ENCODE measurements at regions not wholly inside any gene's neighbourhood (a gene's known extent, or its start where the extent isn't known, plus 50 kb on each side); places are given as distances from the start of the nearest gene placed in this dataset.

- intact Hi-C loops (cut with micrococcal nuclease): no loop called here
- POLR2A ChIA-PET: no interaction called here
- Mint-ChIP-seq H3K27ac (ENCODE audit: low read depth, unreplicated experiment) (no peak overlapping the region), H3K36me3 (ENCODE audit: insufficient read depth, unreplicated experiment) (no peaks in the 10 kb centered on the region), H3K9me3 (ENCODE audit: unreplicated experiment) (no peaks in the 10 kb centered on the region), H3K4me3 (ENCODE audit: unreplicated experiment) (no peak overlapping the region), H3K27me3 (ENCODE audit: insufficient read depth, unreplicated experiment) (no peaks in the 10 kb centered on the region), H3K4me1 (ENCODE audit: insufficient read depth, unreplicated experiment) (no peaks in the 10 kb centered on the region)
- no peak for DNase-seq (ENCODE audit: unreplicated experiment)
- no peak for TF ChIP-seq CTCF (IDR thresholded peaks at IDR 0.05; ENCODE audit: unreplicated experiment)
- CTCF ChIA-PET: interaction anchor here (0.6 to 1.8 kb wide), 8 partner anchors 8 to 526 kb away, joined by 3 to 4 read pairs (median 3); no protein-coding TSS in a partner anchor
- BruUV-seq (replicated peaks): no TSS peak
Observed at GRCh38 chr16:22675745-22676540, 138.0 kb upstream of the HS3ST2 start.

- ChIA-PET POLR2A (no interaction called here), CTCF (interaction anchor here (0.6 to 0.9 kb wide), 8 partner anchors 8 to 845 kb away, joined by 3 to 5 read pairs (median 3); no protein-coding TSS in a partner anchor)
- DNase-seq (ENCODE audit: unreplicated experiment): no peak
- H3K4me3 Mint-ChIP-seq (ENCODE audit: unreplicated experiment): no peak overlapping the region
- no peaks in the 10 kb centered on the region for H3K27me3 Mint-ChIP-seq (ENCODE audit: insufficient read depth, unreplicated experiment)
- intact Hi-C loops (cut with micrococcal nuclease): no loop called here
- no peaks in the 10 kb centered on the region for H3K4me1 Mint-ChIP-seq (ENCODE audit: insufficient read depth, unreplicated experiment)
- no peaks in the 10 kb centered on the region for H3K9me3 Mint-ChIP-seq (ENCODE audit: unreplicated experiment)
- no peak overlapping the region for H3K27ac Mint-ChIP-seq (ENCODE audit: low read depth, unreplicated experiment)
- BruUV-seq (replicated peaks): no TSS peak
- no peaks in the 10 kb centered on the region for H3K36me3 Mint-ChIP-seq (ENCODE audit: insufficient read depth, unreplicated experiment)
- TF ChIP-seq CTCF (IDR thresholded peaks at IDR 0.05; ENCODE audit: unreplicated experiment): no peak
Observed at GRCh38 chr16:22677024-22677830, 136.7 kb upstream of the HS3ST2 start.

GRCh38 chr16:22678311-22678710 is 135.7 kb upstream of the HS3ST2 start:
- no peaks in the 10 kb centered on the region for H3K36me3 Mint-ChIP-seq (ENCODE audit: insufficient read depth, unreplicated experiment)
- ChIA-PET POLR2A (no interaction called here), CTCF (interaction anchor here (0.5 to 0.9 kb wide), 6 partner anchors 9 to 1521 kb away, joined by 3 to 5 read pairs (median 4); no protein-coding TSS in a partner anchor)
- TF ChIP-seq CTCF (IDR thresholded peaks at IDR 0.05; ENCODE audit: unreplicated experiment): no peak
- H3K9me3 Mint-ChIP-seq (ENCODE audit: unreplicated experiment): no peaks in the 10 kb centered on the region
- intact Hi-C loops (cut with micrococcal nuclease): no loop called here
- no peaks in the 10 kb centered on the region for H3K27me3 Mint-ChIP-seq (ENCODE audit: insufficient read depth, unreplicated experiment)
- no peaks in the 10 kb centered on the region for H3K4me1 Mint-ChIP-seq (ENCODE audit: insufficient read depth, unreplicated experiment)
- no peak overlapping the region for H3K27ac Mint-ChIP-seq (ENCODE audit: low read depth, unreplicated experiment)
- no peak overlapping the region for H3K4me3 Mint-ChIP-seq (ENCODE audit: unreplicated experiment)
- no peak for DNase-seq (ENCODE audit: unreplicated experiment)
- no TSS peak for BruUV-seq (replicated peaks)

- intact Hi-C loops (cut with micrococcal nuclease): no loop called here
- no peak for DNase-seq (ENCODE audit: unreplicated experiment)
- no peaks in the 10 kb centered on the region for H3K27me3 Mint-ChIP-seq (ENCODE audit: insufficient read depth, unreplicated experiment)
- H3K9me3 Mint-ChIP-seq (ENCODE audit: unreplicated experiment): no peaks in the 10 kb centered on the region
- POLR2A ChIA-PET: no interaction called here
- H3K36me3 Mint-ChIP-seq (ENCODE audit: insufficient read depth, unreplicated experiment): no peaks in the 10 kb centered on the region
- CTCF ChIA-PET: interaction anchor here (0.6 to 2.7 kb wide), 4 partner anchors 11 to 385 kb away, joined by 3 to 19 read pairs (median 4); no protein-coding TSS in a partner anchor
- no TSS peak for BruUV-seq (replicated peaks)
- no peak overlapping the region for H3K27ac Mint-ChIP-seq (ENCODE audit: low read depth, unreplicated experiment)
- peaks cover 11% of the 10 kb centered on the region for H3K4me1 Mint-ChIP-seq (ENCODE audit: insufficient read depth, unreplicated experiment)
- TF ChIP-seq CTCF (IDR thresholded peaks at IDR 0.05; ENCODE audit: unreplicated experiment): no peak
- no peak overlapping the region for H3K4me3 Mint-ChIP-seq (ENCODE audit: unreplicated experiment)
Observed at GRCh38 chr16:22681554-22682291, 132.2 kb upstream of the HS3ST2 start.

Data from MCF 10A (cell line).